DOHH2 (cell line): ENCODE measurements at regions not wholly inside any gene's neighbourhood (a gene's known extent, or its start where the extent isn't known, plus 50 kb on each side); places are given as distances from the start of the nearest gene placed in this dataset.

Experiments
- H3F3A ChIP-seq: fragments of 200-600 bp; sonication (generic), shearing (Covaris generic); 2 replicates; pipeline ENCODE4 v1.6.0; 2016; ENCODE audit warnings: antibody characterized with exemption, mild to moderate bottlenecking; ENCODE audit not compliant: control insufficient read depth, insufficient read depth
- H3K27ac ChIP-seq: fragments of 200-600 bp; sonication (generic); 2 replicates; pipeline ENCODE4 v1.5.1; 2014; ENCODE audit warnings: low read depth, mild to moderate bottlenecking, low read length, moderate library complexity
- H3K27me3 ChIP-seq: fragments of 200-600 bp; sonication (generic); 2 replicates; pipeline ENCODE4 v1.6.1; 2014; ENCODE audit warnings: mild to moderate bottlenecking, low read length, mixed read lengths; ENCODE audit not compliant: control insufficient read depth
- H3K36me3 ChIP-seq: fragments of 200-600 bp; sonication (generic); 2 replicates; pipeline ENCODE4 v1.6.1; 2014; ENCODE audit warnings: mild to moderate bottlenecking, low read length, moderate library complexity, mixed read lengths; ENCODE audit not compliant: control insufficient read depth
- H3K4me1 ChIP-seq: fragments of 200-600 bp; sonication (generic); 2 replicates; pipeline ENCODE4 v1.6.1; 2014; ENCODE audit warnings: mild to moderate bottlenecking, low read length, mixed read lengths; ENCODE audit not compliant: control insufficient read depth
- H3K4me2 ChIP-seq: fragments of 200-600 bp; sonication (generic); 2 replicates; pipeline ENCODE4 v1.6.0; 2014; ENCODE audit warnings: mild to moderate bottlenecking, low read length, moderate library complexity
- H3K4me3 ChIP-seq: fragments of 200-600 bp; sonication (generic); 2 replicates; pipeline ENCODE4 v1.5.1; 2014; ENCODE audit warnings: mild to moderate bottlenecking, low read length, mixed read lengths
- H3K79me2 ChIP-seq: fragments of 200-600 bp; sonication (generic); 2 replicates; pipeline ENCODE4 v1.6.1; 2014; ENCODE audit warnings: mild to moderate bottlenecking, low read length, mixed read lengths; ENCODE audit not compliant: control insufficient read depth
- H3K9me2 ChIP-seq: fragments of 200-600 bp; sonication (generic); replicated peaks from 2 replicates; pipeline ENCODE4 v1.6.1; 2014; ENCODE audit warnings: mild to moderate bottlenecking, low read length, mixed read lengths; ENCODE audit not compliant: control insufficient read depth
- H3K9me3 ChIP-seq: fragments of 200-600 bp; sonication (generic); 2 replicates; pipeline ENCODE4 v1.6.1; 2014; ENCODE audit warnings: antibody characterized with exemption, low read length, mixed read lengths; ENCODE audit not compliant: control insufficient read depth, insufficient read depth
- H4K20me1 ChIP-seq: fragments of 200-600 bp; sonication (generic); 2 replicates; pipeline ENCODE4 v1.6.0; 2014; ENCODE audit warnings: low read depth, mild to moderate bottlenecking, antibody characterized with exemption, low read length, moderate library complexity; ENCODE audit not compliant: control insufficient read depth, insufficient read depth
- EZH2phosphoT487 ChIP-seq: fragments of 200-600 bp; sonication (generic); IDR thresholded peaks from 2 replicates; pipeline ENCODE4 v1.6.1; 2017; ENCODE audit warnings: borderline replicate concordance, mild to moderate bottlenecking, antibody characterized with exemption, low read length, moderate library complexity, mixed read lengths
- TF ChIP-seq, protein P1 (sequence below): fragments of 200-600 bp; sonication (generic); IDR thresholded peaks from one replicate; pipeline ENCODE4 v1.5.1; 2014; ENCODE audit warnings: antibody characterized with exemption, mild to moderate bottlenecking, low read depth, low read length; ENCODE audit not compliant: poor library complexity, severe bottlenecking

DNA sequence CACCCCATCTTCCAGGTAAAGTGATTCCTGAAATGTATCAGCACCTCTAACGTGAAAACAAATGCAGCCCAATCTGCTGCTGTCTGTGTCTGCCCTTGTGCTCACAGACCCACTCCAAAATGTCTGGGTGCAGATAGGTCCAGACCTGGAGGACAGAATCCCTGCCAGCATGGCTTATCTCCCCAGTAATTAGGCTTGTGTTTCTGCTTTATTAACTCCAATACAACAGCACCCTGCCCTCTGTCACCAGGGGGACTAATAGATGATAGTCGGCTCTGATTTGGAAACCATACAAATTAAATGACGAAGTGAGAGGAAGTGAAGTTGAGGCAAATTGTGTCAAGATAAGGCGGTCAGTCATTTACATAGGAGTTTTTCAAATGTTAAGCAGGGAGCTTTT lies 608.3 kb upstream of the SALL1 start:
- Histone ChIP-seq H3K79me2 (no peaks in the 10 kb centered on the region), H3K4me1 (no peaks in the 10 kb centered on the region)

DNA sequence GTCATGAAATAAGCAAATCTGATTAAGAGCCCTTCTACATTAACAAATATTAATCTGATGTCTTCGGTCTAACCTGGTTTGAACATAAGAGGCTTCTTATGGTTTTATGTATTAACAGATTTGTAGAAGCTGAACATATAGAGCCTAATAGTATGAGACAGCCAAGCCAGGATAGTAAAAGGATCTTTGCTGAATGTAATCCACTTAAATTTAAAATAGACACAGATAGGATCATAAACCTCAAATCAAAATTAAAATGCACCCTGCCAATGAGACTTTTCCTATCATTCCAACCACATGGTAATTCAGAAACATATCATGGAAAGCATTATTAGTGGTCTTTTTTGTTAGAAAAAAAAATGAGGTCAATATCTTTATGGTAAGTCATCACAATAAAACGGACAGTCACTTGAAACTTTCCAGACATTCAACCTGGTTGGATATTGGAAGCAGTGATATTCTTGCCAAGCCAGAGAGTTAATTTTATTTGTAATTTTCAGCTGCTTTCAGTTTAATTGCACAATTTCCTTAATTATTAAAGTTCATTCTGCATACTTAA lies 606.9 kb upstream of the SALL1 start:
- H3K36me3 ChIP-seq: no peaks in the 10 kb centered on the region
- H3K4me3 ChIP-seq: no peak overlapping the region
- H3K9me3 ChIP-seq: no peaks in the 10 kb centered on the region
- no peaks in the 10 kb centered on the region for H3F3A ChIP-seq
- H3K27me3 ChIP-seq: no peaks in the 10 kb centered on the region; the same call in 1 of the 2 replicates
- no peaks in the 10 kb centered on the region for H3K4me1 ChIP-seq
- H3K9me2 ChIP-seq: no peaks in the 10 kb centered on the region
- H4K20me1 ChIP-seq: no peaks in the 10 kb centered on the region
- H3K79me2 ChIP-seq: no peaks in the 10 kb centered on the region
- no peak overlapping the region for H3K27ac ChIP-seq
- H3K4me2 ChIP-seq: no peak overlapping the region
- TF ChIP-seq EZH2phosphoT487: no peak
- TF ChIP-seq, protein P1, sequence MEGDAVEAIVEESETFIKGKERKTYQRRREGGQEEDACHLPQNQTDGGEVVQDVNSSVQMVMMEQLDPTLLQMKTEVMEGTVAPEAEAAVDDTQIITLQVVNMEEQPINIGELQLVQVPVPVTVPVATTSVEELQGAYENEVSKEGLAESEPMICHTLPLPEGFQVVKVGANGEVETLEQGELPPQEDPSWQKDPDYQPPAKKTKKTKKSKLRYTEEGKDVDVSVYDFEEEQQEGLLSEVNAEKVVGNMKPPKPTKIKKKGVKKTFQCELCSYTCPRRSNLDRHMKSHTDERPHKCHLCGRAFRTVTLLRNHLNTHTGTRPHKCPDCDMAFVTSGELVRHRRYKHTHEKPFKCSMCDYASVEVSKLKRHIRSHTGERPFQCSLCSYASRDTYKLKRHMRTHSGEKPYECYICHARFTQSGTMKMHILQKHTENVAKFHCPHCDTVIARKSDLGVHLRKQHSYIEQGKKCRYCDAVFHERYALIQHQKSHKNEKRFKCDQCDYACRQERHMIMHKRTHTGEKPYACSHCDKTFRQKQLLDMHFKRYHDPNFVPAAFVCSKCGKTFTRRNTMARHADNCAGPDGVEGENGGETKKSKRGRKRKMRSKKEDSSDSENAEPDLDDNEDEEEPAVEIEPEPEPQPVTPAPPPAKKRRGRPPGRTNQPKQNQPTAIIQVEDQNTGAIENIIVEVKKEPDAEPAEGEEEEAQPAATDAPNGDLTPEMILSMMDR: no peak

More for the DNA sequence above, 608.3 kb upstream of the SALL1 start:
- no peak overlapping the region for H3K4me2 ChIP-seq
- TF ChIP-seq, protein P1: no peak
- no peak for TF ChIP-seq EZH2phosphoT487
- H4K20me1 ChIP-seq: no peaks in the 10 kb centered on the region
- H3K9me3 ChIP-seq: no peaks in the 10 kb centered on the region
- no peaks in the 10 kb centered on the region for H3F3A ChIP-seq
- no peak overlapping the region for H3K4me3 ChIP-seq
- H3K27ac ChIP-seq: no peak overlapping the region
- H3K27me3 ChIP-seq: no peaks in the 10 kb centered on the region; the same call in 1 of the 2 replicates
- no peaks in the 10 kb centered on the region for H3K36me3 ChIP-seq
- H3K9me2 ChIP-seq: no peaks in the 10 kb centered on the region

DNA sequence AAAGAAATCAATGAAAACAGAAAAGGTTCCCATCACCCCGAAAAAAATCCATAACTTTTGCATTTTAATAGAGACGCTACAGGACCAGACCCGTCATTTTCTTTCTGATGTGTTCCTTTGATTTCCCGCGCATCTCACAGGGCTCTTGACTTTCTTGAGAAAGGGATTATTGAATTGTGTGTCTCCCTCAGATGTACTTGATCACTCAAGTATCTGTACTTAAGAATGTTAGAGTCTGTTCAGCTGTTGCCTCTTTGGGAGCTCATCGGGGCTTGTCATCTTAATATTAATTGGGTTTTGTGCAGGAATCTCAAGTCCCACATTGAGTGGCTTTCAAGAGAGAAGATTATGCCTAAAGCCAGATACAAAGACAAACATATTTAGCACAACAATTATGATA lies 606.4 kb upstream of the SALL1 start:
- no peaks in the 10 kb centered on the region for H3K36me3 ChIP-seq
- no peaks in the 10 kb centered on the region for H3K79me2 ChIP-seq
- no peak overlapping the region for H3K4me3 ChIP-seq
- no peak for TF ChIP-seq EZH2phosphoT487
- no peaks in the 10 kb centered on the region for H3K4me1 ChIP-seq
- no peaks in the 10 kb centered on the region; the same call in 1 of the 2 replicates for H3K27me3 ChIP-seq
- H3K9me3 ChIP-seq: no peaks in the 10 kb centered on the region
- H4K20me1 ChIP-seq: no peaks in the 10 kb centered on the region
- H3K4me2 ChIP-seq: no peak overlapping the region
- no peaks in the 10 kb centered on the region for H3K9me2 ChIP-seq
- H3K27ac ChIP-seq: no peak overlapping the region
- no peaks in the 10 kb centered on the region for H3F3A ChIP-seq

DNA sequence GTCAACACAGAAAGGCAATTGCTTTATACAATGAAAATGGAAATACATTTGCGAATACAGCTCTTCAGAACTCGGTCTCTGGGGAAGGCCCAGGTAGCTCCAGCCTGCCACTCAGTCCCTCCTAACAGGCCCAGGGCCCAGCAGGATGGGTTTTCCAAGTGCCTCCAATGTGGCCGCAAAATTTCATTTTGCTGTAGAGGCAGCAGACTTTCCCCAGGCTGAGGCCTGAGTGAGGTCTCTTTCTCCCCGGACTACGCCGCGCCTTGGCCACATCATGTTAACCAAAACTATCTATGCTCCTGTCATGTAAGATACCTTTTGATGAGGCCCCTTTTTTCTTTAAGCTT lies 606.0 kb upstream of the SALL1 start:
- no peaks in the 10 kb centered on the region for H4K20me1 ChIP-seq
- H3K36me3 ChIP-seq: no peaks in the 10 kb centered on the region
- H3K9me3 ChIP-seq: no peaks in the 10 kb centered on the region
- no peaks in the 10 kb centered on the region for H3K9me2 ChIP-seq
- H3K27ac ChIP-seq: no peak overlapping the region
- TF ChIP-seq, protein P1: no peak
- TF ChIP-seq EZH2phosphoT487: no peak
- H3F3A ChIP-seq: no peaks in the 10 kb centered on the region
- no peaks in the 10 kb centered on the region; the same call in 1 of the 2 replicates for H3K27me3 ChIP-seq
- no peaks in the 10 kb centered on the region for H3K4me1 ChIP-seq
- H3K4me3 ChIP-seq: no peak overlapping the region
- H3K79me2 ChIP-seq: no peaks in the 10 kb centered on the region
- no peak overlapping the region for H3K4me2 ChIP-seq
